Lower leg skin (tissue), 3 donors: ENCODE measurements at regions not wholly inside any gene's neighbourhood (a gene's known extent, or its start where the extent isn't known, plus 50 kb on each side); places are given as distances from the start of the nearest gene placed in this dataset.
"Not testable (repeated sequence)": the region's sequence is repeated elsewhere in the genome, so short reads cannot be mapped to it uniquely, and the experiment has no call there.

Experiments used
- POLR2A ChIP-seq, 2 donors: fragments of 450-650 bp; IDR thresholded peaks; one replicate each; pipeline ENCODE4 v1.6.1; 2016 to 2017; ENCODE audit warnings: antibody characterized with exemption in 2 of 2, mild to moderate bottlenecking in 1 of 2, moderate library complexity in 1 of 2
- TF ChIP-seq, protein P1 (sequence below), 3 donors: fragments of 450-650 bp; IDR thresholded peaks; one replicate each; pipeline ENCODE4 v1.5.1; 2016; ENCODE audit warnings: antibody characterized with exemption in 3 of 3, mild to moderate bottlenecking in 3 of 3, moderate library complexity in 2 of 3

DNA sequence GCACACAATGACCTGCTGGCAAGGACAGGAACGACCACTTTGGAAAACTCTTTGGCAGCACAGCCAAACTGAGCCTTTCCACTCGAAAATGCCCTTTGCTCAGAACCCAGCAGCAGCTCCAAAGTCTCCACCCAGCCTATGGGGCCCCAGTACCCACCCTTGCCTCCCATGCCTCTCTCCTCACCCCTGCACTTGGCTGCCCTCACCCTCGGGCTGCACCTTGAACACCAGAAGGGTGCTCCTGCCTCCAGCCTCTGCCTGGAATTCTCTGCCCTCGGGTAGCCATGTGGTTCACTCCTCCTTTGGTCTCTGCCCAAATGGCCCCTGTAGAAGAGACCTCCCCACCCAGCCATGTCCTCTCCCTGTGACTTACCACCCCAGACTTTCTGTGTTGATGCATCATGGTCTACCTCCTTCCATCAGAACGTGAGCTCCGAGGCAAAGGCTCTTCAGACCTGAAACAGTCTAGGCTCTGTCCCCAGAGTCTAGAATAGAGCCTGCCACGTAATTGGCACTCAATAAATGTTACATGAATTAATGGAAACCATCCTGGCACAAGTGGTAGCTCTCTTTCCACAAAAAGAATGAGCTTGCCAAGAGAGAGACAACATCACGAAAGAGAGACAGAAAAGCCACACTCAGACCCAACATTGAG is 68.5 kb upstream of the METTL9 start:
- TF ChIP-seq, protein P1, sequence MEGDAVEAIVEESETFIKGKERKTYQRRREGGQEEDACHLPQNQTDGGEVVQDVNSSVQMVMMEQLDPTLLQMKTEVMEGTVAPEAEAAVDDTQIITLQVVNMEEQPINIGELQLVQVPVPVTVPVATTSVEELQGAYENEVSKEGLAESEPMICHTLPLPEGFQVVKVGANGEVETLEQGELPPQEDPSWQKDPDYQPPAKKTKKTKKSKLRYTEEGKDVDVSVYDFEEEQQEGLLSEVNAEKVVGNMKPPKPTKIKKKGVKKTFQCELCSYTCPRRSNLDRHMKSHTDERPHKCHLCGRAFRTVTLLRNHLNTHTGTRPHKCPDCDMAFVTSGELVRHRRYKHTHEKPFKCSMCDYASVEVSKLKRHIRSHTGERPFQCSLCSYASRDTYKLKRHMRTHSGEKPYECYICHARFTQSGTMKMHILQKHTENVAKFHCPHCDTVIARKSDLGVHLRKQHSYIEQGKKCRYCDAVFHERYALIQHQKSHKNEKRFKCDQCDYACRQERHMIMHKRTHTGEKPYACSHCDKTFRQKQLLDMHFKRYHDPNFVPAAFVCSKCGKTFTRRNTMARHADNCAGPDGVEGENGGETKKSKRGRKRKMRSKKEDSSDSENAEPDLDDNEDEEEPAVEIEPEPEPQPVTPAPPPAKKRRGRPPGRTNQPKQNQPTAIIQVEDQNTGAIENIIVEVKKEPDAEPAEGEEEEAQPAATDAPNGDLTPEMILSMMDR (IDR thresholded peaks at IDR 0.05) = not testable (repeated sequence)
- not testable (repeated sequence) for TF ChIP-seq POLR2A (IDR thresholded peaks at IDR 0.05)
